Body of pancreas (tissue), 4 donors: ENCODE measurements at regions not wholly inside any gene's neighbourhood (a gene's known extent, or its start where the extent isn't known, plus 50 kb on each side); places are given as distances from the start of the nearest gene placed in this dataset.

Source experiments
- CTCF ChIP-seq, 7 experiments: fragments of 450-650 bp in 4 of 7; fragments of 200-600 bp in 3 of 7; sonication (generic) in 3 of 7; IDR thresholded peaks; one replicate each; pipeline ENCODE4 v1.5.1; 2016 to 2019; ENCODE audit warnings: antibody characterized with exemption in 7 of 7
- POLR2A ChIP-seq, 3 donors: fragments of 450-650 bp; IDR thresholded peaks; one replicate each; pipeline ENCODE4 v1.6.1; 2016; ENCODE audit warnings: antibody characterized with exemption in 3 of 3, mild to moderate bottlenecking in 2 of 3

GRCh38 chr5:92374859-92375258, 991.7 kb upstream of the ARRDC3 start:
- no peak for TF ChIP-seq CTCF (IDR thresholded peaks at IDR 0.05)
- TF ChIP-seq POLR2A (IDR thresholded peaks at IDR 0.05): no peak
